K562 (cell line): ENCODE measurements at regions not wholly inside any gene's neighbourhood (a gene's known extent, or its start where the extent isn't known, plus 50 kb on each side); places are given as distances from the start of the nearest gene placed in this dataset.

Source experiments
- ETS2 ChIP-seq: IDR thresholded peaks from 2 replicates; pipeline ENCODE4 v1.6.1; 2016; ENCODE audit warnings: borderline replicate concordance, missing genetic modification characterization, mild to moderate bottlenecking, moderate library complexity, missing compliant biosample characterization; ENCODE audit not compliant: poor library complexity, severe bottlenecking
- HDGF ChIP-seq: fragments of 450-650 bp; IDR thresholded peaks from 2 replicates; pipeline ENCODE4 v1.6.1; 2016
- JUNB ChIP-seq: fragments of 450-650 bp; formaldehyde crosslinking; conservative IDR thresholded peaks from 2 replicates; pipeline ENCODE4 v1.4.0; 2020; ENCODE audit warnings: mild to moderate bottlenecking
- PHF8 ChIP-seq: fragments of 200-600 bp; sonication (generic); IDR thresholded peaks from 2 replicates; pipeline ENCODE4 v1.6.1; 2012; ENCODE audit warnings: mixed run types, mild to moderate bottlenecking, inconsistent platforms, low read length, moderate library complexity, borderline replicate concordance
- SMC3 ChIP-seq: conservative IDR thresholded peaks from 2 replicates; pipeline ENCODE4 v1.6.1; 2011; ENCODE audit warnings: low read depth, low read length, improper control_type of control experiment; ENCODE audit not compliant: insufficient read depth
- TRIM24 ChIP-seq, 2 experiments: fragments of 450-650 bp; IDR thresholded peaks; 2 replicates each; pipeline ENCODE4 v1.6.1; 2016
- ZNF830 ChIP-seq: fragments of 250-450 bp; sonication (Bioruptor Pico); IDR thresholded peaks from 2 replicates; pipeline ENCODE4 v1.5.0; 2021; ENCODE audit warnings: mild to moderate bottlenecking

GRCh38 chr10:2094171-2094570, 356.8 kb upstream of the ADARB2 start:
- no peak for TF ChIP-seq TRIM24 (IDR thresholded peaks at IDR 0.05)
- TF ChIP-seq JUNB (CRISPR knock-in tag), result no peak
- TF ChIP-seq ZNF830 (CRISPR knock-in tag), result no peak
- no peak for TF ChIP-seq HDGF
- TF ChIP-seq PHF8, result no peak
- TF ChIP-seq ETS2, result no peak
- TF ChIP-seq SMC3, result no peak
